Activated B cell treated with CpG ODN at 0.5 μM for 24 hours (primary cell): ENCODE measurements at regions not wholly inside any gene's neighbourhood (a gene's known extent, or its start where the extent isn't known, plus 50 kb on each side); places are given as distances from the start of the nearest gene placed in this dataset.
"Not testable (repeated sequence)": the region's sequence is repeated elsewhere in the genome, so short reads cannot be mapped to it uniquely, and the experiment has no call there.

Experiments
- ATAC-seq: fragments of 200-7000 bp; cut with Tn5 transposase; one replicate; pipeline ENCODE4 v1.10.0; 2021; ENCODE audit warnings: low read depth, mild to moderate bottlenecking, moderate library complexity
- CTCF ChIA-PET: fragments of 350-600 bp; sonication (Branson Sonifier 250); formaldehyde crosslinking; loops from one replicate; lab custom pipeline; 2021; ENCODE audit warnings: antibody characterized with exemption; lab: Charles Lee
- POLR2A ChIA-PET: fragments of 350-600 bp; sonication (Branson Sonifier 250); formaldehyde crosslinking; loops from one replicate; lab custom pipeline; 2021; ENCODE audit warnings: antibody characterized with exemption; lab: Charles Lee
- DNase-seq: peaks from one replicate; pipeline ENCODE4 v3.0.0; 2022
- H3K27ac Mint-ChIP-seq: one replicate; pipeline ENCODE4 v1.8.0; 2020; ENCODE audit warnings: mixed read lengths
- H3K27me3 Mint-ChIP-seq: one replicate; pipeline ENCODE4 v1.8.0; 2021; ENCODE audit warnings: mixed read lengths
- H3K36me3 Mint-ChIP-seq: one replicate; pipeline ENCODE4 v1.8.0; 2021; ENCODE audit warnings: low read depth, mixed read lengths
- H3K4me1 Mint-ChIP-seq: one replicate; pipeline ENCODE4 v1.8.0; 2021; ENCODE audit warnings: mixed read lengths
- H3K4me3 Mint-ChIP-seq: one replicate; pipeline ENCODE4 v1.8.0; 2020; ENCODE audit warnings: mild to moderate bottlenecking, mixed read lengths
- H3K9me3 Mint-ChIP-seq: one replicate; pipeline ENCODE4 v1.8.0; 2020; ENCODE audit warnings: mixed read lengths
- CTCF ChIP-seq: fragments of 200-600 bp; IDR thresholded peaks from one replicate; pipeline ENCODE4 v1.8.0; 2022; ENCODE audit warnings: antibody characterized with exemption, mild to moderate bottlenecking
- intact Hi-C: fragments of 100-400 bp; cut with micrococcal nuclease; formaldehyde crosslinking; loops from one replicate; pipeline ENCODE4 v1.15.1; 2024

- peaks cover 4% of the 10 kb centered on the region for H3K9me3 Mint-ChIP-seq
These were observed 240.5 kb upstream of the CHD1 start for GRCh38 chr5:99169309-99169708.

GRCh38 chr5:99161538-99161937 lies 232.7 kb upstream of the CHD1 start:
- H3K27ac Mint-ChIP-seq, H3K27me3 Mint-ChIP-seq, H3K4me3 Mint-ChIP-seq, POLR2A ChIA-PET, CTCF ChIA-PET, intact Hi-C loops, H3K4me1 Mint-ChIP-seq, H3K36me3 Mint-ChIP-seq, H3K9me3 Mint-ChIP-seq, ATAC-seq, DNase-seq: not testable (repeated sequence)

More at GRCh38 chr5:99169309-99169708, 240.5 kb upstream of the CHD1 start:
- no peaks in the 10 kb centered on the region for H3K4me1 Mint-ChIP-seq
- intact Hi-C loops: no loop called here
- ChIA-PET CTCF (no interaction called here), POLR2A (no interaction called here)
- no peak overlapping the region for H3K27ac Mint-ChIP-seq
- no peak overlapping the region for H3K4me3 Mint-ChIP-seq
- ATAC-seq (no peak), DNase-seq (no peak)
- H3K36me3 Mint-ChIP-seq: no peaks in the 10 kb centered on the region
- H3K27me3 Mint-ChIP-seq: no peaks in the 10 kb centered on the region
- no peak for TF ChIP-seq CTCF

- intact Hi-C loops: no loop called here
- Mint-ChIP-seq H3K4me3 (no peak overlapping the region), H3K4me1 (no peaks in the 10 kb centered on the region), H3K36me3 (no peaks in the 10 kb centered on the region), H3K27ac (no peak overlapping the region), H3K27me3 (no peaks in the 10 kb centered on the region), H3K9me3 (no peaks in the 10 kb centered on the region)
- no peak for TF ChIP-seq CTCF
- CTCF ChIA-PET: no interaction called here
- ATAC-seq (no peak), DNase-seq (no peak)
- POLR2A ChIA-PET: no interaction called here
These were observed 227.9 kb upstream of the CHD1 start for GRCh38 chr5:99156688-99157087.

- H3K4me1 Mint-ChIP-seq, H3K4me3 Mint-ChIP-seq, H3K36me3 Mint-ChIP-seq, ATAC-seq, POLR2A ChIA-PET, H3K27me3 Mint-ChIP-seq, H3K27ac Mint-ChIP-seq, DNase-seq, CTCF ChIA-PET, intact Hi-C loops: not testable (repeated sequence)
- peaks cover 22% of the 10 kb centered on the region for H3K9me3 Mint-ChIP-seq
These were observed 214.5 kb upstream of the CHD1 start for GRCh38 chr5:99143283-99143795.

- H3K27me3 Mint-ChIP-seq: peaks cover 4% of the 10 kb centered on the region
- POLR2A ChIA-PET: no interaction called here
- TF ChIP-seq CTCF: no peak
- ATAC-seq: no peak
- CTCF ChIA-PET: no interaction called here
- peaks cover 20% of the 10 kb centered on the region for H3K9me3 Mint-ChIP-seq
- no peak for DNase-seq
- no peak overlapping the region for H3K4me3 Mint-ChIP-seq
- no peaks in the 10 kb centered on the region for H3K4me1 Mint-ChIP-seq
- no peak overlapping the region for H3K27ac Mint-ChIP-seq
- H3K36me3 Mint-ChIP-seq: no peaks in the 10 kb centered on the region
- intact Hi-C loops: no loop called here
These were observed 212.8 kb upstream of the CHD1 start for GRCh38 chr5:99141534-99142128.

- H3K27me3 Mint-ChIP-seq: peaks cover 6% of the 10 kb centered on the region
- peaks cover 12% of the 10 kb centered on the region for H3K9me3 Mint-ChIP-seq
- intact Hi-C loops: no loop called here
- no peak for ATAC-seq
- TF ChIP-seq CTCF: no peak
- DNase-seq: no peak
- H3K4me3 Mint-ChIP-seq: no peak overlapping the region
- H3K27ac Mint-ChIP-seq: no peak overlapping the region
- CTCF ChIA-PET: no interaction called here
- no peaks in the 10 kb centered on the region for H3K4me1 Mint-ChIP-seq
- POLR2A ChIA-PET: no interaction called here
- H3K36me3 Mint-ChIP-seq: no peaks in the 10 kb centered on the region
These were observed 210.1 kb upstream of the CHD1 start for GRCh38 chr5:99138911-99139310.
